ENCODE measurements at regions not wholly inside any gene's neighbourhood (a gene's known extent, or its start where the extent isn't known, plus 50 kb on each side); places are given as distances from the start of the nearest gene placed in this dataset.

GRCh38 chr12:67085699-67086098, 183.5 kb upstream of the CAND1 start:
- H3K27ac Mint-ChIP-seq: no peak overlapping the region
- Histone ChIP-seq H3K27ac (ENCODE audit: low read depth) (no peak overlapping the region), H4K20me1 (replicated peaks; ENCODE audit: insufficient read depth) (no peaks in the 10 kb centered on the region), H3K79me2 (replicated peaks; ENCODE audit: insufficient read depth) (no peaks in the 10 kb centered on the region), H3F3A (replicated peaks; ENCODE audit: low read depth) (no peaks in the 10 kb centered on the region), H3K36me3 (ENCODE audit: insufficient read depth) (no peaks in the 10 kb centered on the region), H3K9me2 (ENCODE audit: insufficient read depth) (0 out of 2 replicates have a peak, but pooled peaks cover 1% of the 10 kb centered on the region), H3K4me2 (no peak overlapping the region), H3K4me3 (no peak overlapping the region), H3K27me3 (ENCODE audit: insufficient read depth) (no peaks in the 10 kb centered on the region), H2AFZ (peak overlapping the region; percentile 54; the same call in 1 of the 2 replicates), H3K4me1 (ENCODE audit: insufficient read depth) (peaks cover 4% of the 10 kb centered on the region; the same call in 1 of the 2 replicates)
- H3K4me3 Mint-ChIP-seq: no peak overlapping the region
- no peaks in the 10 kb centered on the region for H3K27me3 Mint-ChIP-seq (ENCODE audit: insufficient read depth, low read depth, poor library complexity)
- TF ChIP-seq CREB1 (CRISPR knock-in tag; IDR thresholded peaks at IDR 0.05; ENCODE audit: low read depth) (no peak), EZH2 (IDR thresholded peaks at IDR 0.05; ENCODE audit: low read depth, unreplicated experiment) (no peak), EZH2phosphoT487 (IDR thresholded peaks at IDR 0.05; ENCODE audit: unreplicated experiment) (no peak), ZNF462 (CRISPR knock-in tag; IDR thresholded peaks at IDR 0.05) (no peak), REST (IDR thresholded peaks at IDR 0.05; ENCODE audit: unreplicated experiment) (no peak), JUNB (IDR thresholded peaks at IDR 0.05; ENCODE audit: unreplicated experiment) (no peak), ZNF114 (CRISPR knock-in tag; IDR thresholded peaks at IDR 0.05) (no peak), NANOG (IDR thresholded peaks at IDR 0.05; ENCODE audit: borderline replicate concordance) (no peak)
- H3K4me1 Mint-ChIP-seq: peaks cover 13% of the 10 kb centered on the region
- no peak for ATAC-seq
- DNase-seq (ENCODE audit: low spot score): no peak
- no peaks in the 10 kb centered on the region for H3K9me3 Mint-ChIP-seq
- no peaks in the 10 kb centered on the region for H3K36me3 Mint-ChIP-seq (ENCODE audit: low read depth)
